H4 (cell line): ENCODE measurements at regions not wholly inside any gene's neighbourhood (a gene's known extent, or its start where the extent isn't known, plus 50 kb on each side); places are given as distances from the start of the nearest gene placed in this dataset.
"Not testable (repeated sequence)": the region's sequence is repeated elsewhere in the genome, so short reads cannot be mapped to it uniquely, and the experiment has no call there.

Experiments
- DNase-seq: peaks from one replicate; pipeline ENCODE4 v3.0.0-alpha.2; 2015; ENCODE audit warnings: low spot score

GRCh38 chr13:54591540-54591939 lies 1562.9 kb downstream of the OLFM4 start:
- DNase-seq = no peak

- no peak for DNase-seq
Observed at GRCh38 chr13:54592201-54592600, 1563.6 kb downstream of the OLFM4 start.

- DNase-seq = no peak
Observed at GRCh38 chr13:54593504-54593903, 1564.9 kb downstream of the OLFM4 start.

GRCh38 chr13:54597540-54598088 lies 1569.0 kb downstream of the OLFM4 start:
- DNase-seq = no peak

GRCh38 chr13:54599413-54599812 lies 1570.8 kb downstream of the OLFM4 start:
- no peak for DNase-seq

- DNase-seq = no peak
Observed at GRCh38 chr13:54606944-54607343, 1578.3 kb downstream of the OLFM4 start.

GRCh38 chr13:54607421-54607820 lies 1578.8 kb downstream of the OLFM4 start:
- no peak for DNase-seq

GRCh38 chr13:54611390-54611789 lies 1582.8 kb downstream of the OLFM4 start:
- DNase-seq = no peak

GRCh38 chr13:54614726-54615125 lies 1586.1 kb downstream of the OLFM4 start:
- no peak for DNase-seq

- not testable (repeated sequence) for DNase-seq
Observed at GRCh38 chr13:54626504-54626903, 1597.9 kb downstream of the OLFM4 start.

GRCh38 chr13:54627646-54628372 lies 1599.2 kb downstream of the OLFM4 start:
- no peak for DNase-seq

GRCh38 chr13:54628383-54628782 lies 1599.8 kb downstream of the OLFM4 start:
- no peak for DNase-seq

- DNase-seq = no peak
Observed at GRCh38 chr13:54633456-54633855, 1604.8 kb downstream of the OLFM4 start.

GRCh38 chr13:54636231-54636630 lies 1607.6 kb downstream of the OLFM4 start:
- DNase-seq = no peak

GRCh38 chr13:54637366-54637765 lies 1608.8 kb downstream of the OLFM4 start:
- peak; percentile 70 for DNase-seq

- no peak for DNase-seq
Observed at GRCh38 chr13:54640719-54641118, 1612.1 kb downstream of the OLFM4 start.

GRCh38 chr13:54643863-54644262 lies 1615.2 kb downstream of the OLFM4 start:
- no peak for DNase-seq

GRCh38 chr13:54647275-54647674 lies 1618.7 kb downstream of the OLFM4 start:
- DNase-seq = no peak

GRCh38 chr13:54657588-54657987 lies 1629.0 kb downstream of the OLFM4 start:
- DNase-seq = no peak

GRCh38 chr13:54658771-54659170 lies 1630.2 kb downstream of the OLFM4 start:
- DNase-seq = no peak

GRCh38 chr13:54660277-54660676 lies 1631.7 kb downstream of the OLFM4 start:
- no peak for DNase-seq

GRCh38 chr13:54676526-54677113 lies 1648.0 kb downstream of the OLFM4 start:
- DNase-seq = no peak

- no peak for DNase-seq
Observed at GRCh38 chr13:54682184-54682583, 1653.6 kb downstream of the OLFM4 start.
